ENCODE measurements at regions not wholly inside any gene's neighbourhood (a gene's known extent, or its start where the extent isn't known, plus 50 kb on each side); places are given as distances from the start of the nearest gene placed in this dataset.

GRCh38 chr9:99327667-99328066 is 105.6 kb downstream of the SEC61B start:
- DNase-seq = no peak

- DNase-seq = no peak
Measured at GRCh38 chr9:99335280-99335679, 113.2 kb downstream of the SEC61B start.

- DNase-seq = no peak
Measured at GRCh38 chr9:99336005-99336404, 113.9 kb downstream of the SEC61B start.

GRCh38 chr9:99336531-99336930 is 114.4 kb downstream of the SEC61B start:
- no peak for DNase-seq

GRCh38 chr9:99340281-99340680 is 118.2 kb downstream of the SEC61B start:
- no peak for DNase-seq

GRCh38 chr9:99341686-99342085 is 119.6 kb downstream of the SEC61B start:
- no peak for DNase-seq

GRCh38 chr9:99345451-99345850 is 123.4 kb downstream of the SEC61B start:
- no peak for DNase-seq

- no peak for DNase-seq
Measured at GRCh38 chr9:99345942-99346341, 123.9 kb downstream of the SEC61B start.

- DNase-seq = no peak
Measured at GRCh38 chr9:99347568-99347967, 125.5 kb downstream of the SEC61B start.

- DNase-seq = no peak
Measured at GRCh38 chr9:99348289-99348688, 126.2 kb downstream of the SEC61B start.

- DNase-seq = no peak
Measured at GRCh38 chr9:99349870-99350269, 127.8 kb downstream of the SEC61B start.

- no peak for DNase-seq
Measured at GRCh38 chr9:99350461-99350860, 128.4 kb downstream of the SEC61B start.

GRCh38 chr9:99351647-99352046 is 129.6 kb downstream of the SEC61B start:
- DNase-seq = no peak

GRCh38 chr9:99352826-99353225 is 130.7 kb downstream of the SEC61B start:
- no peak for DNase-seq

GRCh38 chr9:99353408-99353807 is 131.3 kb downstream of the SEC61B start:
- DNase-seq = no peak

- no peak for DNase-seq
Measured at GRCh38 chr9:99354104-99354503, 132.0 kb downstream of the SEC61B start.

GRCh38 chr9:99356512-99356971 is 134.5 kb downstream of the SEC61B start:
- no peak for DNase-seq

- no peak for DNase-seq
Measured at GRCh38 chr9:99357575-99357974, 135.5 kb downstream of the SEC61B start.

- DNase-seq = no peak
Measured at GRCh38 chr9:99358668-99359067, 136.6 kb downstream of the SEC61B start.

- no peak for DNase-seq
Measured at GRCh38 chr9:99359336-99359735, 137.3 kb downstream of the SEC61B start.

- no peak for DNase-seq
Measured at GRCh38 chr9:99360026-99360425, 137.9 kb downstream of the SEC61B start.

GRCh38 chr9:99361817-99362216 is 139.7 kb downstream of the SEC61B start:
- no peak for DNase-seq

GRCh38 chr9:99362321-99362720 is 140.2 kb downstream of the SEC61B start:
- no peak for DNase-seq

- DNase-seq = no peak
Measured at GRCh38 chr9:99363509-99363908, 141.4 kb downstream of the SEC61B start.

- DNase-seq = no peak
Measured at GRCh38 chr9:99365233-99365980, 143.3 kb downstream of the SEC61B start.
